Coronary artery (tissue), 2 donors: ENCODE measurements at regions not wholly inside any gene's neighbourhood (a gene's known extent, or its start where the extent isn't known, plus 50 kb on each side); places are given as distances from the start of the nearest gene placed in this dataset.
"Not testable (repeated sequence)": the region's sequence is repeated elsewhere in the genome, so short reads cannot be mapped to it uniquely, and the experiment has no call there.

ENCODE experiments used
- DNase-seq: peaks from one replicate; pipeline ENCODE4 v3.0.0-alpha.2; 2017; ENCODE audit warnings: low spot score
- H3K27ac ChIP-seq, 2 donors: fragments of 200-600 bp; sonication (generic); one replicate each; pipeline ENCODE4 v1.5.1; 2016 to 2019
- H3K4me3 ChIP-seq: fragments of 200-600 bp; sonication (generic); 2 replicates; pipeline ENCODE4 v1.5.1; 2016; ENCODE audit warnings: mild to moderate bottlenecking, moderate library complexity
- TF ChIP-seq, protein P1 (sequence below): fragments of 200-600 bp; sonication (generic); IDR thresholded peaks from one replicate; pipeline ENCODE4 v1.5.1; 2019; ENCODE audit warnings: antibody characterized with exemption

DNA sequence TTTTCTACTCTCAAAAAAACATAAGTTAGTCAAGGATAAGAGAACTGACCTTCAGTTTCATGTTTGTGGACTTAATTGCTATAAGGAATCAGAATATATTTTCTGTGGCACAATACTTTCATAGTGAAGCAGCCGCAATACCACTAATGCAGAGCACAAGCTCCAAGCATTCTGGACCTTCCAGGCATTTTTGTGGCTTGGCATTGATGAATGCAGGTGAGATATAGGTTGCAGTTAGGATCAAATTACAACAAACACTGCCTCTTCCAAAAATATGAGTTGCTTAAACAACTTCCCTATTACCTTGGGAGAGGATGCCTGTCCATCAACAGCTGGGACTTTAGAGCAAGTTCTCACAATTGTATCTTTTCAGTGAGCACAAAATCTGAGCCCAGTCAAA is 162.8 kb upstream of the RSPO3 start:
- TF ChIP-seq, protein P1, sequence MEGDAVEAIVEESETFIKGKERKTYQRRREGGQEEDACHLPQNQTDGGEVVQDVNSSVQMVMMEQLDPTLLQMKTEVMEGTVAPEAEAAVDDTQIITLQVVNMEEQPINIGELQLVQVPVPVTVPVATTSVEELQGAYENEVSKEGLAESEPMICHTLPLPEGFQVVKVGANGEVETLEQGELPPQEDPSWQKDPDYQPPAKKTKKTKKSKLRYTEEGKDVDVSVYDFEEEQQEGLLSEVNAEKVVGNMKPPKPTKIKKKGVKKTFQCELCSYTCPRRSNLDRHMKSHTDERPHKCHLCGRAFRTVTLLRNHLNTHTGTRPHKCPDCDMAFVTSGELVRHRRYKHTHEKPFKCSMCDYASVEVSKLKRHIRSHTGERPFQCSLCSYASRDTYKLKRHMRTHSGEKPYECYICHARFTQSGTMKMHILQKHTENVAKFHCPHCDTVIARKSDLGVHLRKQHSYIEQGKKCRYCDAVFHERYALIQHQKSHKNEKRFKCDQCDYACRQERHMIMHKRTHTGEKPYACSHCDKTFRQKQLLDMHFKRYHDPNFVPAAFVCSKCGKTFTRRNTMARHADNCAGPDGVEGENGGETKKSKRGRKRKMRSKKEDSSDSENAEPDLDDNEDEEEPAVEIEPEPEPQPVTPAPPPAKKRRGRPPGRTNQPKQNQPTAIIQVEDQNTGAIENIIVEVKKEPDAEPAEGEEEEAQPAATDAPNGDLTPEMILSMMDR = no peak
- no peak for DNase-seq
- no peak overlapping the region for H3K4me3 ChIP-seq
- H3K27ac ChIP-seq = no peak overlapping the region

DNA sequence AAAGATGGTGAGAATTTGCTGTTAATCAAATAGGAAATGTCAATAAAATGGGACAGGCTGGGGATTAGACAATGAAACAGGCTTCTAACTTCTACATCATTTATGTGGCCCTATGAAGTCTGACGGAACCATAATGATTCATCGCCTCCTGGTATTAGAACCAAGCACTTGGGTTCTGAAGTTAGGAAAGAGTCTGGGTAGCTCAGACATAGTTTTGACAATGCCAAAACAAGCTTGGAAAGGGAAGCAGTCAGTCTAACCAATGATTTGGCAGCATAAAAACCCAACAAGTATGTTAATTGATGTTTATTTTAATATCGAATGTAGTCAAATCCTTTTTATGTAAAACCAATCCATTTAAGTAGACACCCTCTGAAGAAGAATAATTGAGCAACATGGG is 160.8 kb upstream of the RSPO3 start:
- DNase-seq = no peak
- TF ChIP-seq, protein P1 = no peak
- Histone ChIP-seq H3K4me3 (no peak overlapping the region), H3K27ac (no peak overlapping the region)

DNA sequence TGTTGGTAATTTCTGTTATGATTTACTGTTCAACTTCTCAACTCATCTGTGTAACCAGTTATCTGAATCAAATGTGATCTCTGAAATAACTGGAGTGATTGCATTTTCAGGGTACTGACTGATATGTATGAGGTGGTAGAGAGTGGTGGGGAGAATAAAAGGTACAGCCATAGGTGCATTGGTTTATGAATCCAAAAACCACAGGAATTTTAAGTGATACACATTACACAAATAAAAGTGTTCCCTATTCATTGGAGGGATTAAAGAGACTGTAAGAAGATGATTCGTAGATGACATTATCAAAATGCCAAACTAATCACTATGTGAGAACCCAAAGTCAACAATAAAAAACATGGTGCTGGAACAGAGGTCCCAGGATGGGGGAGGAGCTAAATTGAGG is 158.7 kb upstream of the RSPO3 start:
- DNase-seq = no peak

DNA sequence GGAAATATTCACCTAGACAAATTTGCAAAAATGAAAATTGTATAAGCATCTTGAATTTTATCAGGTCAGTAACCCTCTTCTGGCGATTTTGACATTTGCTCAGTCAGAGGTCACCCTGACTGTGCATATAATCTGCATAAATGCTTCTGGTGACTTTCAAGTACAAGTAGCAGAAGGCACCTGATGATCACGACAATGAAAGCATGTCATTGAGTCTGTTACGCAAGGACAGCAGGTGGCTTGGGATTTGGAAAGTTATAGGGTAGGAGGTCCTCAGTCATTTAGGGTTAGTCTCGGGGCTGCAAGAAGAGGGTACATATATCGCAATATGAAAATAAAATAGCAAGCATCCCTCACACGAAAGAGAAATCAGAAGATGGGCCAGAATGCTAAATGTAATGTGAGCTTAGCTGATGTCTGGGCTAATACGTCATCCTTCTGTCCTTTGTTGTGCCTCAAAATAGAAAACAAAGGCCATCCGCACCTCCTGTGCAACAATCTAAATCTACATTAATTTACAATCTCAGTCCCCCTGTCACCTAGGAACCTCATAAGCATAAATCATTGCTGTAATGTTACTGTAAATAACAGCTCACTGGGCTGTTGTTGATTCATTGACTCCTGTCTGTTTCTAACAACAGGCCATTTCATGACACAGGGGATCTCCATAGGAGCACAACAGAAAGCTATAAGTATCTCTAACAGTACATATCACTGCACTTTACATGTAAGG is 155.2 kb upstream of the RSPO3 start:
- Histone ChIP-seq H3K4me3 (no peak overlapping the region), H3K27ac (no peak overlapping the region)
- TF ChIP-seq, protein P1 = no peak
- no peak for DNase-seq

More for the DNA sequence above, 158.7 kb upstream of the RSPO3 start:
- H3K4me3 ChIP-seq = no peak overlapping the region
- no peak overlapping the region for H3K27ac ChIP-seq
- TF ChIP-seq, protein P1 = no peak

DNA sequence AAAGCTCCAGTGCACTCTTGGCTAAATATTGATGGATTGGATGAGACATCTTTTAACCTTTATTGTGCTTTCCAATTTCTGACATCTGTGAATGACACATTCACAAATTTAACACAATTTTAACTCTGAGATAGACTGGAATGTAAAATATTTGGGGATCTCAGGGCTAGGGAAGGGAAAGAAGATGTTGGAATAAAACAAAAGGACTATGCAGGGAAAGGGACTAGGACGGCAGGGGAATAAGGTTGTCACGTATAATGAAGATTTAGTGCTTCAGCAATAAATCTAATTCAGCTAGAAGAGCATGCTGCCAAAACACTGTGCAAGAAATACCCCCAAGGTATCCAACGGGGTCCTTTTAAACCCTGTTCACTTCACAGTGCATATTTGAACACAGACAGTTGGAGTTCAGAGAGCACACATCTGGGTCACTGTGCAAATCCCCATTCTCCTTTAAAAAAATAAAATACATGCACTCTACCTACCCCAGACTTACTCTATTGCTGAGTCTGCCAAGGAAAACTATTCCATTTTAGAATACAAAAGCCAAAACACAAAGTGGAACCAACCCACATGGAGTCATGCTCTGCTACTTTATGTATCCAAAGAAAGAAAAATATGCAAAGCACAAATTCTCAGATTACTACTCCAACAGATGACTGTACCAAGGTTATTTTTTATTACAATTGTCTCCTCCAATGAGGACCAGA is 151.0 kb upstream of the RSPO3 start:
- TF ChIP-seq, protein P1 = no peak
- no peak for DNase-seq
- Histone ChIP-seq H3K27ac (no peak overlapping the region), H3K4me3 (no peak overlapping the region)

DNA sequence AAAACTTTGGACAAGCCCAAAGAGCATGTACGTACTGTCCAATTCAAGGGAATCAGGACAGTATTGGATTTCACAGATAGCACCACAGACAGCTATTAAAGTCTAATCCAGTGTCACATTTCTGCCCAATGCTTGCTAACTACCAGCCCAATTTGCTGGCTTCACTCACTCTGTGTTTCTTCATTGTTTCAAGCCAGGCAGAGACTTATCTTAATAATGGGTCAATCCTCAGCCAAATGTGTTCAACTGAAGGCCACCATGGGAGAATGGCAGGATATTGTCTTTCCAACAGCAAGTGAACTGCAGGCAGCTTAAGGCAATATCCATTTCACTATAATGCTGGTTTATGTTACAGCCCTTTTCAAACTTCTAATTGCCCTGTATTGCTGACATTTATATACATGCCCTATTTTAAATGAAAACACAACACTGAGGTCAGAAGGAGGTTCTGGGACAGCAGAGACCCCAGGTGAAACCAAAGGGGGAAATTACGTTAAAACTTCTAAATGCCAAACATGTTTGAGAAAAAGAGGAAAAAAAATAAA is 142.1 kb upstream of the RSPO3 start:
- no peak for DNase-seq
- TF ChIP-seq, protein P1 = no peak
- no peak overlapping the region for H3K4me3 ChIP-seq
- H3K27ac ChIP-seq = no peak overlapping the region

DNA sequence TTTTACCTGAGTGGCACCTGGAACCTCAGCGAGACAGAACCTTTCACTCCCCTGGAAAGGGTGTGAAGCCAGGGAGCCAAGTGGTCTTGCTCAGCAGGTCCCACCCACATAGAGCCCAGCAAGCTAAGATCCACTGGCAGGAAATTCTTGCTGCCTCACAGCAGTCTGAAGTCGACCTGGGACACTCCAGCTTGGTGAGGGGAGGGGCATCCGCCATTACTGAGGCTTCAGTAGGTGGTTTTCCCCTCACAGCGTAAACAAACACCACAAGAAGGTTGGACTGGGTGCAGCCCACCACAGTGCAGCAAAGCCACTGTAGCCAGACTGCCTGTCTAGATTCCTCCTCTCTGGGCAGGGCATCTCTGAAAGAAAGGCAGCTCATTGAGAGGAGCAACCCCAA is 134.7 kb upstream of the RSPO3 start:
- TF ChIP-seq, protein P1 = no peak
- no peak overlapping the region for H3K27ac ChIP-seq
- no peak for DNase-seq
- no peak overlapping the region for H3K4me3 ChIP-seq

DNA sequence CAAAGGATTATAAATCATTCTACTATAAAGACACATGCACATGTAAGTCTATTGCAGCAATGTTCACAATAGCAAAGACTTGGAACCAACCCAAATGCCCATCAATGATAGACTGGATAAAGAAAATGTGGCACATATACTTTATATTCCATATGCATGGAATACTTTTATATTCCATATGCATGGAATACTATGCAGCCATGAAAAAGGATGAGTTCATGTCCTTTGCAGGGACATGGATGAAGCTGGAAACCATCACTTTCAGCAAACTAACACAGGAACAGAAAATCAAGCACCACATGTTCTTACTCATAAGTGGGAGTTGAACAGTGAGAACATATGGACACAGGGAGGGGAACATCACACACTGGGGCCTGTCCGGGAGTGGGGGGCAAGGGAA is 130.3 kb upstream of the RSPO3 start:
- H3K27ac ChIP-seq, DNase-seq, H3K4me3 ChIP-seq: not testable (repeated sequence)
